BJ (cell line): ENCODE measurements at regions not wholly inside any gene's neighbourhood (a gene's known extent, or its start where the extent isn't known, plus 50 kb on each side); places are given as distances from the start of the nearest gene placed in this dataset.
"Not testable (repeated sequence)": the region's sequence is repeated elsewhere in the genome, so short reads cannot be mapped to it uniquely, and the experiment has no call there.

ENCODE experiments used
- CTCF ChIA-PET: fragments of 350-600 bp; formaldehyde crosslinking; extraction: SDS; loops from one replicate; lab custom pipeline; 2021; ENCODE audit warnings: antibody characterized with exemption, inconsistent platforms; lab: Yijun Ruan, JAX
- POLR2A ChIA-PET: fragments of 300-600 bp; sonication (Branson Sonifier 250); formaldehyde crosslinking; extraction: SDS; loops from one replicate; lab custom pipeline; 2021; ENCODE audit warnings: antibody characterized with exemption; lab: Charles Lee
- DNase-seq: peaks from one replicate; pipeline ENCODE4 v3.0.0-alpha.2; 2011; ENCODE audit warnings: low read depth
- H3K27me3 ChIP-seq: 2 replicates; pipeline ENCODE4 v1.6.0; 2011; ENCODE audit warnings: low read length; ENCODE audit not compliant: control insufficient read depth, insufficient read depth
- H3K36me3 ChIP-seq: 2 replicates; pipeline ENCODE4 v1.5.1; 2011; ENCODE audit warnings: low read length; ENCODE audit not compliant: control insufficient read depth, insufficient read depth
- H3K4me3 ChIP-seq: 2 replicates; pipeline ENCODE4 v1.5.1; 2011; ENCODE audit warnings: low read depth, mild to moderate bottlenecking, control low read depth, low read length

DNA sequence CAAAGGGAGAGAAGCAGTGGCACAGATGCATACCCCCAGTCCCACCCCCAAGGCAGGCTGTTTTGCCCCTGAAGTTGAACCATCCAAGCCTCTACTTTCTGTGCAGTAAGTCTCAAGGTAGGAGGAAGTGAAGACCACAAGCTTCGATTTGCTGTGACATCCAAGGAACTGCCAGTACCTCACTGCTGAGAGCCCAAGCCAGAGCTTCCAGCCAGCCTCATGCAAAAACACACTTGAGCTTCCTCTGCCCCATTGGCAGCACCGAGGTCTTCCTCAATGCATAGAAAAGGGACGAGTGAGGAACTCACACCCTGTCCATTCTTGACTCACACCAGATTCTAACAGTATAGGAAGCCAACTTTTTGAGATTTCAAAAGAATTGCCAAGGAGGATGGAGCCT lies 311.7 kb downstream of the BCL2L11 start:
- POLR2A ChIA-PET, H3K27me3 ChIP-seq, DNase-seq, H3K36me3 ChIP-seq, H3K4me3 ChIP-seq, CTCF ChIA-PET: not testable (repeated sequence)

- H3K36me3 ChIP-seq, CTCF ChIA-PET, POLR2A ChIA-PET, H3K4me3 ChIP-seq, H3K27me3 ChIP-seq, DNase-seq: not testable (repeated sequence)
Measured at GRCh38 chr2:111432916-111433499, 312.3 kb downstream of the BCL2L11 start.

- H3K4me3 ChIP-seq, H3K27me3 ChIP-seq, POLR2A ChIA-PET, H3K36me3 ChIP-seq, CTCF ChIA-PET, DNase-seq: not testable (repeated sequence)
Measured at GRCh38 chr2:111433892-111434607, 313.3 kb downstream of the BCL2L11 start.

DNA sequence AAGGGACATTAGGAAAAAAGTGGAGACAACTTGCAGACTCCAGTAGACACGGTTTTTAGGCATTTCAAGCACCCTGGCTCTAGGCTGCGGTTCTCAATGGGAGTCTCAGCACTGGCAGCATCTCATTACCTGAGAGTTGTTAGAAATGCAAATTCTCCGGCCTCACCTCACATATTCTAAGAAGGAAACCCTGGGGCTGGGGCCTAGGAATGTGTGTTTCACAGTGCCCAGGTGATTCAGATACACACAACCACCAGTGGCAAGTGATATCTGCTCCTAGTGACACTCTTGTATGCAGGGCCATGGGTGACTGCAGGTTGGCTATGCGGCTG lies 313.9 kb downstream of the BCL2L11 start:
- CTCF ChIA-PET, POLR2A ChIA-PET, DNase-seq, H3K4me3 ChIP-seq, H3K36me3 ChIP-seq, H3K27me3 ChIP-seq: not testable (repeated sequence)

DNA sequence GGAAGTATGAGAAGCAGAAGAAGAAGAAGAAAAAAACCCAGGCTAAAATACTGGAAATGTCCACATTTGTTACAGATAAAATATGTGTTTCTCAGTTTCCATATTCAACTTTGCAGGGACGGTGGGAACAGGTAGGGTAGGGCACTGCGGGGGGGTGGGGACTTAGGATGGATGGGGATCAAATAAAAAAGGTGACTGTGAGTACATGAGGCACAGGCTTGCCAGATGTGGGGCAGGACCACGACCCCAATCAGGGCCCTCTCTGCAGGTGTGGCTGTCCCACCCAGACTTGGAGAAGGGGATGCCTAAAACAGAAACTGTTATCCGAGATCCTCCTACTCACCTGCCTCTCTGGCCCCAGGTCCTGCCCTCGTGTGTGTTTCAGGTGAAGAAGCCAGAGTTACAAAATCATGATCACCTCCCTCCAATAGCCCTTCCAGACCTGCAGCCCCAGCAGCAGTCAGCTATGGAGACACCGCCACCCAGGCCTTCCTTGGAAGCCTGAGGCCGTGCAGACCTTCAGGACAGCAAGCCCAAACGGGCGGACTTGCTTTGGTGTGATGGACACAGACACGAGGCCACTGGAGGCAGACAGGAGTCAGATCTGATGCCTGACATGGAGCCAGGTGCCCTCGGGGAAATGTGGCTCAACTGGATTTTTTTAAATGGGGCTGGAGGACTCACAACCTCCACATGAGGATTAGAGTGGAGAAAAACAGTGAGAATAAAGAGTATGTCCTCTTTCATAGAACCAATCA lies 315.0 kb downstream of the BCL2L11 start:
- H3K36me3 ChIP-seq, DNase-seq, CTCF ChIA-PET, H3K27me3 ChIP-seq, H3K4me3 ChIP-seq, POLR2A ChIA-PET: not testable (repeated sequence)

GRCh38 chr2:111436411-111436810 lies 315.7 kb downstream of the BCL2L11 start:
- DNase-seq, H3K27me3 ChIP-seq, H3K4me3 ChIP-seq, H3K36me3 ChIP-seq, CTCF ChIA-PET, POLR2A ChIA-PET: not testable (repeated sequence)

DNA sequence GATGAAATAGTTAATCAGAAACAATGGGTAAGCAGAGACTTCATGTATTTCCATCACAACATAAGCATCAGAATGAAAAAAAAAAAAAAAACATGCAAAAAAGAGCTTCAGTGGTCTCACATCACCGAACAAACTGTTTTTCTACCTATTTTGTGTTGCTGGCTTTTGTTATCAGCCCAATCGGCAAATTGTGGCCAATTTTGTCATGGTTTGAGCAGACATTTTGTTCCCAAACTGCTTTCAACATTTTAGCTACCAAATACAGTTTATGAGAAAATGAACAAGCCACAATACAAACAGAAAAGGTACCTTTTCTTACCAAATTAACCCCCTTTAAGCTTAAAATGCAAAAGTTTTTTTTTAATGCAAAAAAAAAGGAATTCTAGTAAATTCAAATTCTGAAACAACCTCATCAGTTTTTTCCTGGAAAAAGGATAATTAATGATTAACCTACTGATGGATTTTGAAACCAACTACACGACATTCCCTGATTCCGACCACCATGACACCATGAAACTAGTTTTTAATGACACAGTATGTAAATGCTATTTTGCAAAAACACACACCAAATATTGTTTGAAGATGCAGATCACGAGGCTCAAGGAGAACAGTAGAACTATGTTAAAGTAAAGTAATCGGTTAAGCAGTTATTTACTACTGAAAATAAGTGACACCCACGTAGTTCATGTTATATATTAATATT lies 316.7 kb downstream of the BCL2L11 start:
- POLR2A ChIA-PET, CTCF ChIA-PET, H3K36me3 ChIP-seq, H3K27me3 ChIP-seq, H3K4me3 ChIP-seq, DNase-seq: not testable (repeated sequence)

GRCh38 chr2:111438161-111438560 lies 317.4 kb downstream of the BCL2L11 start:
- H3K4me3 ChIP-seq, DNase-seq, H3K36me3 ChIP-seq, CTCF ChIA-PET, H3K27me3 ChIP-seq, POLR2A ChIA-PET: not testable (repeated sequence)

- H3K4me3 ChIP-seq, POLR2A ChIA-PET, CTCF ChIA-PET, DNase-seq, H3K36me3 ChIP-seq, H3K27me3 ChIP-seq: not testable (repeated sequence)
Measured at GRCh38 chr2:111439237-111439636, 318.5 kb downstream of the BCL2L11 start.

DNA sequence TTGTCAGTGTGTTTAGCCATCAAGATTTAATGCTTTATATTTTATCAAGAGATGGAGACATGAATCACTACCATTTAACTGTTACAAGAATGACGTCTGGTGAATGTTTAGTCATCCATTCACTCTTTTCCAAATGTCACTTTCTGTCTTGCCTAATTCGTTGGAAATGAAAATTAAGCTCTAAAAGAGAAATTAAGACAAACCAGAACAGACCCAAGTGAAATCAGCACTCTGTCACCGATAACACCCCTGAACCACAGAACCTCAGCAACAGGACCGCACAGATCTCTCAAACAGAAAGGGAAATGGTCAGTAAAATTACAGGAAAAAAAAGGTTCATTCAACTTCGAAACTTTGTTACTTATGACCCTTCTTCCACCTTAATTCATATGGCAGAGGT lies 320.9 kb downstream of the BCL2L11 start:
- H3K4me3 ChIP-seq, DNase-seq, CTCF ChIA-PET, POLR2A ChIA-PET, H3K36me3 ChIP-seq, H3K27me3 ChIP-seq: not testable (repeated sequence)

GRCh38 chr2:111442767-111443454 lies 322.2 kb downstream of the BCL2L11 start:
- H3K27me3 ChIP-seq, POLR2A ChIA-PET, H3K4me3 ChIP-seq, DNase-seq, CTCF ChIA-PET, H3K36me3 ChIP-seq: not testable (repeated sequence)

DNA sequence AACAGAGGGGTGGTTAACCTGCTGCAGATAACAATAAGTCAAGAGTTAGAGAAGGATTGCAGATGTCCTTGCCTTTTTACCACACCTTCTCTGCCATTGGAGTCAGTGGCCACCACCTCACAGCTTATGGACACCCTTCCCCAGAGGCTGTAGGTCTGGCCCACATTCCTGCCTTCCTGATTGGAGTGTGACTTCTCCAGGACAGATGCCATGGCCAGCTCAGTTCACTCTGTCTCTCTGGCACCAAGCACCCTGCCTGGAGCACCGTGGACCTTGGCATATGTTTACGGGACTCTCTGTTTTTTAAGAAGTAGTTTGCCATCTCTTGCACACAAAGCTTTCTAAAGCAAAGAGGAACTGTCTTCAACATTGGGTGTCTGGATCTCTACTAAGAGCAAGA lies 323.8 kb downstream of the BCL2L11 start:
- CTCF ChIA-PET, DNase-seq, H3K27me3 ChIP-seq, H3K36me3 ChIP-seq, H3K4me3 ChIP-seq, POLR2A ChIA-PET: not testable (repeated sequence)
